Retina (tissue), 1 donor: ENCODE measurements at regions not wholly inside any gene's neighbourhood (a gene's known extent, or its start where the extent isn't known, plus 50 kb on each side); places are given as distances from the start of the nearest gene placed in this dataset.
A peak's percentile ranks its signal among the peaks of the same experiment; 100 is the strongest.
"Not testable (repeated sequence)": the region's sequence is repeated elsewhere in the genome, so short reads cannot be mapped to it uniquely, and the experiment has no call there.

ENCODE experiments used
- DNase-seq: peaks from one replicate; pipeline ENCODE4 v3.0.0-alpha.2; 2016

DNA sequence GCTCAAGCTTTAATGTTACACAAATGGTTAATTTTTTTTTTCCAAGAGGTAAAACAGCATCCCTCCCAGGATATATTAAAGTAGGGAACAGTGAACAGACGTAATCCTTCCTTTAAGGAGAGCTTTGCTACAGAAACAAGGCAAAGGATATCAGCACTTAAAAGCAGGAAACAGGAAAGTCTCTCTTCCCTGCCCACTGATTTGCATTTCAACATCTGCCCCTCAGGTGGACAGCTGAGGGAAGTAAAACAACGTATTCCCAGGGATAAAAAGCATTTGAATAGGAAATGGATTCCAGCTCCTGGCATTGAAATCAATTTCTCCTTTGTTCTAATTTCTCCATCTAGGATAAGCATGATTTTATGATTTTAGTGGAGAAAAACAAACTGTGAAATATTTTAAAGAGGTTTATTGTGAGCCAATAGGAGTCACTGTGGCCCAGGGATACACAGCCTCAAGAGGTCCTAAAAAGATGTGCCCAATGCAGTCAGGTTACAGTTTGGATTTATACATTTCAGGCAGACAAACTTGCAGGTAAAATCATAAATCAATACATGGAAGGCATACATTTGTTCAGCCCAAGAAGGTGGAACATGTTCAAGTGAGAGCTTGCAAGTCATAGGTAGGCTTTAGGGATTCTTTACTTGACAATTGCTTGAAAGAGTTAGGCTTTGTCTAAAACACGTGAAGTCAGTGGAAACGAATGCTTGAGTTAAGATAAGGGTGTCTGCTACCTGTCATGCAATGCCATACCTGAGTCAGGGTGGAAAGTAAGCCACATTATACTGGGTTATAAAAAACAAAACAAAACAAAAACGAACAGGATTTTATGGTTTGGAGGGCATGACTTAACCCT, 286.2 kb upstream of the VWC2 start:
- peak; percentile 9 for DNase-seq

DNA sequence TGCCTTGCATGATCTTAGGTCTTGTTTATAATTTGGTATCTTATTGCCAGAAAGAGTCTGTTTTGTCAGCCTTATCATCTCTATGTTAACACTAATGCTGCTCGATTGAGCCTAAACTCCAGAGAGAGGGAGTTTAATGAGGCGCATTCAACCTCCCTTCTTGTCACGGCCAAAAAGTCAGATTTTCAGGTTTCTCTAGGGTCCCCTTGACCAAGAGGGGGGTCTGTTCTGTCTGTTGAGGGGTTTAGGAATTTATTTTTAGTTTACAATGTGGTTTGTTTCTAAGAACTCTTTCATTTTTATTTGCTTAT, 285.7 kb upstream of the VWC2 start:
- DNase-seq = peak; percentile 51

DNA sequence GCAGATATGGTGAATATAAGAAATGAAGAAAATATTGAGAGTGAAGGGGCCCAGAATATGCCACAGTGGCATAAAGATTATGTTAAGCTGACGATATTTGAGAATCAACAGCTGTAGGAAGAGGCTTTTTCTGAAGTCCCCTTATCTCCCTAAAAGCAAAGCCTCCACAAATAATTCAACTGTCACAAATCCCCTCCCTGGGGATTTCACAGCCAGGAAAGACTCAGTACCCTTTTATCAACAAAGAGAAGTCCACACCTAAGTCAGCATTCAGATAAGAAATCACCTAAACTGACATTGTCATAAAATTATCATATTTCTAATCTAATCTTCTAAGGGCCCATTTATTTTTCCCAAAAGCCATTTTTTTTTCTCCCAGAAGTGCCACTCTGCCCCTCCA, 284.9 kb upstream of the VWC2 start:
- DNase-seq = peak; percentile 28

DNA sequence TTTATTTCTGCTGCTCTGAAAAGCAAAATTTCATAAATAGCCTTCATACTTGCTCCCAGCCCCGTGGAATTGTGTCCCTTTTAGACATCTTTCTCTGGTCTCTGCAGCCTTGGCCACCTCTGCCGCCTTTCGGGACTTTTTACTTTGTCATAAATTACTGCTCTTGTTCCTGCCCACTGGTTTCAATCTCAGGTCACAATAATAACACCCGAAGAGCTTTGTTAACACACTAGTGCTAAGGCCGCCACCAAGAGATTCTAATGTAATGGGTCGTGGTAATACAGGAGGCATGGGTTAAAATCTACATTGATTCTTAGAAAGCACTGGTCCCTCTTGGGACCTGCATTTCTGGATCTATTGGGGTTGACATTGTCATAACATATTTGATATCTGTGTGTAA, 276.0 kb upstream of the VWC2 start:
- peak; percentile 42 for DNase-seq

DNA sequence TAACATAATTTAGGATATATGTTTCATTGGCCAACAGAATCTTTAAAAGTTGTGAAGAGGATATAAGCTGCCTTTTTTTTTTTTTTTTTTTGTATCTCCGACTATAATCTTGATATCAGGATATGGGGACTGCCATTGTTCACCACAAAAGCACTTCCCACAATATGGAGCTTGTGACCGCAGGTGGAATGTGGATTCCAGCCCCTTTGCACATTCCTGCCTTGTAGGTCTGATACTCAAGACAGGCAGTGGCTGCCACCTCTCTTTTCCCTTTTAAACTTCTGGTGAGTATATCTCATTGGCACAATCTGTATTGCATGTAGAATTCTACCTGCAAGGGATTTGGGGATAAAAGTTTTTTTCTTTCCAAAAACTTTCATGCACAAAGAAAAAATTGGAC, 272.7 kb upstream of the VWC2 start:
- no peak for DNase-seq

DNA sequence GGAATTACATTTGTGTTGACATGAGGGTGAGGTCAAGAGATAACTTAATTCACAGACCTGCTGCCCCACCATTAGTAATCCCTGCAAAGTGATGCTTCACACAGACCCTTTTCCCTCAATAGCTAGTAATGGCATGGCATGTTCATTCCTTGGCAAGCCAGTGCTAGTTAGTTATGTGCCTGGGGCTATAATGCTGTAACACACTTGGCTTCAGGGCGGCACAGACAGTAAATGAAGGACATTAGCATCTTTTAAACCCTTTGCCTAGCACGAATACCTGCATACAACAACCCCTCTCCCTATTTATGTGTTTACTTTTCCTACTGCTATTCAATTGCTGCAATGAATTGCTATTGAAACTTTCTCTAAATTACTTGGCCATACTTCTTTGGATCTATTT, 266.2 kb upstream of the VWC2 start:
- DNase-seq = not testable (repeated sequence)

DNA sequence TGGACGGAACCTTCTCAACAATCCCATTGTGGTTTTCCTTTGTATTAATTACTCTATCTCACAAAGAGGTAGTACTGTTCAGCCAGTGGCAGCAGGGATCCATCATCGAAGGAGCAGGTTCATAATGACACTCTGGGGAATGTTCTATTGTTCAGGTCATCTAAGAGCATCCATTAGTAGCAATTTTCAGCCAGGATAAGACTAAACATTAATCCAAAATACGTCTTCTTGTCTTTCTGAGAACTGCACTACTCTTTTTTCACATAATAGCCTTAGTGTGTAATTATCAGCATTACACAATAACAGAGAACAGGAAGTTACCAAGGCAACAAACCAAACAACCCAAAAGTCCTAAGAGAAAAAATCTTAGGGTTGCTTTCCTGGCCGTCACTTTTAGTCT, 259.5 kb upstream of the VWC2 start:
- DNase-seq = no peak

DNA sequence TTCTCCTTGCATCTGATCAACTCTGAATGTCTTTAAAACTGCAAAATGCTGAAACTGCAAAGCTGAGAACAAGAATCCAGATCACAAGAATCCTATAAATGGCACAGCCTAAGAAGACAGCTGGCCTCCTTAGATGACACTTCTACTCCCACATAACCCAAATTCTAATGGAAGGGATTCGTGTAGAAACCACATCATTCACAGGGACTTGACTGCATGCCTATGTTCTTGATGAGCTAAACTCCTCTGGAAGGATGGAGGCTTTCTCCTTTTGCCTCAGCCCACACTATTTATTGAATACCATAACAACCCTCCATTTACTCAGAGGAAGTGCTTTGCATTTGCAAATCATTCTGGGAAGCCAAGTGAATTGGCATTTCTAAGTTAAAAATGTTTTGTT, 252.5 kb upstream of the VWC2 start:
- no peak for DNase-seq

DNA sequence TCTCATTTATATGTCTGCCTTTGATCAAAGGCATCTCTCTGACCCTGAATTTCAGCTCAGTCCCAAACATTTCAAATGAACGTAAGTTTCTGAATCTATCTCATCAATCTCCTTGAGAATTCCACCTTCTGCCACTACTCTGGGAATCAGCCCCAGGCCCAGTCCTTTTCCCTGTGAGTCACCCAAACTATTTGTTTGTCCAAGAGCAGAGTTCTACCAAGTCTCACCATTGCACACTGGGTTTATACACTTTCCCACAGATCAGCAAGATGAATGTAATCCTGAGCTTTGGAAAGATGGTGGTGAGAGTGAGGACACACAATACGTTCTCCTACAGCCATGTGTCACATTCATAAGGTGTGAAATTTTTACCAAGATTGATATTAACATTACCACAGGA, 251.3 kb upstream of the VWC2 start:
- DNase-seq = no peak

DNA sequence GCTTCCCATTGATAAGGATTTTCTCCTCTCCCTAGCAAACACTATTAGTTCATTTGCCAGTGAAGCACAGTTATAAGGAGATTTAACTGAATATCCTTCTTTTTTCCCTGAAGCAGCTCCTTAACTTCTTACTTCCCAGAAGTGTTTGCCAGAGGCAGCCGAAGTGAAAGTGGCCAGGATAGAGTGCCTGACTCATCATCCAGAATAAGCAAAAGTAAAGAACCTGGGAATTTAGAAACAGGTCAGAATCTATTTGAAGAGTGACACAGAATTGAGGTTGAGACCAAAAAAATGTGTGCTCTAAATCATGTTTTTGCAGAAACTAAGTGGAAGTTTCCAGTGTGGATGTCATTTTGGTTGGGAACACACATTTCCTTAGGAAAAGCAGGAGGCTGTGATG, 249.6 kb upstream of the VWC2 start:
- no peak for DNase-seq

DNA sequence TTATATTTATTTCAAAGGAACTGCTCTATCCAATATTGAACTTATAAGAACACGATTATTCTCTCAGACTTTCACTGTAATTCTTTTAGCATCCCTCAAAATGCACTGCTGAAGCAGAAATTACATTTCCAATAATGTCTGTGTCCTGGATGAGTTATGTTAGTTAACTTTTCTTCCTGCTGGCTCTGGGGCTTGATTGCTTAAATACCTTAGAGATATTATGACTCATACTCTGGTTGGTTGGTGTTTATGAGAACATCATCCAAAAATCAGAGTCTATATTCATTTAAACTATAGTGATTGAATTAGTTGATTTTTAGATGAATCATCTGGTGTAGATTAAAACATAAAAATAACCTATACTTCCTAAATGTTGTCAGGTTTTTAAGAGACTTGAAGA, 246.3 kb upstream of the VWC2 start:
- no peak for DNase-seq

DNA sequence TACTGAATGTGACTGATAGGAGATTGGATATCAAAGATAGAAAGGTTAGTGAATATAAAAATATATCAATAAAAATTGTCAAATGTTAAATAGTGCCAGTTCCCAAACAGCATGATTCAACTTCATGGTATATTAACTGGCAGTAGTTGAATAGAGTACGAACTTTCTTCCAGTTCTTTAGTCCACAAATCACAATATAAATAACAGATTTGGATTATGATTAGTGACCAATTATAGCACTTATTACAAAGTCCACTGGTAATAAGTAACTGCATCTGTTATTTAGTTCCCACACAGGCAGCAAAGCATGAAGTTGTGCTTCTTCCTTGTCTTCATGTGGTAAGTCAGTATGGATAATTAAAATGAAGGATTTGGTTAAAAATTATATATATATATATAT, 243.0 kb upstream of the VWC2 start:
- no peak for DNase-seq

DNA sequence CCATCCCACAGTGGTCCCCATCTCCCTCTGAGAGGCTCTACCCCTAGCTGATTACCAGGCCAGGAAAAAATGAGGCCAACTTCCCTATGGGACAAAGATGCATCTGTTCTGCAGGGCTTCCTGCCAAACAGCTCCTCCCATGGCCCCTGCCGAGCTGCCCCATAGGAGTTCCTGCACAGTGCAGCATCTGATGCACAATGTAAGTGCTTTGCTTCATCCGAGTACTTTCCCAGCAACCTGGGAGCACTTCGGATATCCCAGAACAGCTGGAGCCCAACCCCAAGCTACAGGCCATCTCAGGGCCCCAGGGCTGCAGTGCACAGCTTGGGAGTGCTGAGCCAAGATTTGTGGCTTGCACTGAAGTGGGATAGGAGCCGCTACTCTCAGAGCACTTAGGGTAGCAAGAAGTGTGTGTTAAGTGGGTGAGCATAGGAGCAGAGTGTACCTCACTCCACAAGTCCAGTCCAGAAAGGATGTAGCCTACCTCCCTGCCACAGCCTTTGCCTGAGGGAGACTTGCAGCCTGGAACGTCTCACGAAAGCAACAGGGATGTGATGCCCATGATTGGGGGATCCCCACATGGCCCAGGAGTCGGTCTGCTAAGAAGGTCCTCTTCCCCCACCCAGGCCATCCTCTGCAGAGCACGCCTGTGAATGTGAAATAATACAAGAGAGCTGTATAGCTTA, 209.6 kb upstream of the VWC2 start:
- no peak for DNase-seq

DNA sequence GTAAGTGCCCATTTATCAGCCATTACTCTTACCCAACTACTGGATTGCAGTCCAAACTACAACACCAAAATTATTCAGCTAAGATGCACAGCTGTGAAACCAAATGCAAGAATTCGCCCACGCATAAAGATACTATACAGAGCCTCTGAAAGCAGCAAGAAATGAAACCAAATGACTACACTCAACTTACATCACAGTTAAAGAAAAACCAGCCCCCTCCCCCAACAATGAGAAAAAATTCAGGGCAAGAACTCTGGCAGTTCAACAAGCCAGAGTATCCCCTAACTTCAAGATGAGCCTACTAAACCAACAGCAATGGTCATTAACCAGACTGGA, 209.1 kb upstream of the VWC2 start:
- DNase-seq = no peak

DNA sequence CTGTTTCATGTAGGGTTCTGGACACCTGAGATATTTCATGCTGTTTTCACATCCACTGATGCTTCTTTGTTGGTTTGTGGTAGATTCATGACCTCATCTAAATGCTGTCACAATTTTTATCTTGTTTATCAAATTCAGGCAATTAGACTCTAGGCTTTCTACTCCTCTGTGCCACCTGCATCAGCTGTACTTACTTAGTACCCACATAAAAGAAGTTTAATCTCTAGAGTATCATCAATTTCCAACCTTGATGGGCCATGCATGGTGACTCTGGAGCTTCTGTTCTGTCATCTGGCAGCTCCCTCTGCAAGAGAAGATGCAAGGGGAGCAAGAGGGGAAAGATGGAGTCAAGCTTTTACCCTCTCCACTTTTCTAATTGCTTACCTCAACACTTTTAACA, 195.9 kb upstream of the VWC2 start:
- DNase-seq = no peak

DNA sequence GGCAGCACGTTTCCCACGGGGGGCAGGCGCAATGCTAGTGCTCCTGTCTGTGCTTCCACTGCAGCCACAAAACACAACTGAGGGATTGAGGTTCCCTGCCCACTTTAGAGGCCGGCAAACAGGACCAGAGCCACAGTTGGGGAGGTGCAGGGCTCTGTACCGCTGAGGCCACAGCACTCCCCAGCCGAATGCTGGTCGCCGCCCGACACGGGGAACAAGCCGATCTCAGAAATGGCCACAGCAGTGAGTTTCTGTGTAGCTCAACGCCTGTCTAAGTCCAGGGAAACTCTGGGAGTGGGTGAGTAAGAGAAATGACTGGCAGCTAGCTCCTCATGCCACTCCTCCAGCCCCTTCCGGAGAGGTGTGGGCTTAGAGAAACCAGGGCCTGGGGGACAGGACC, 194.0 kb upstream of the VWC2 start:
- DNase-seq = no peak

DNA sequence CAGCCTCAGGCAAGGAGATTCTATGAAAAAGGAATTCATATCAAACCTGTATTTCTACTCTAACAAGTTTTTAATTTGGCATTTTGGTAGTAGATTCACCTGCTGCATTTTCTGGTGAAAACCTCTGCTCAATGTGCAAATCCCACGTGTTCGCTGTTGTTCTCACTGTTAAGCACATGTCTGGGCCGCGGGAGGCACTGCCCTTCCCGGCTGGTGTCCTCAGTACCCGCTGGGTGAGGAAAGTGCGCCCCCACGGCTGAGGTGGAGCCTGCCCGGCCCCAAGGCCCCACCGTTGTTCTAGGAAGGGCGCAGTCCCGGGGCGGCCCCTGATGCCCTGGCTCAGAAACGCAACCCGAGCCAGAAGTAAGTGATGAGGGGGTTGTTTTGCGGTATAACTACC, 193.4 kb upstream of the VWC2 start:
- no peak for DNase-seq

DNA sequence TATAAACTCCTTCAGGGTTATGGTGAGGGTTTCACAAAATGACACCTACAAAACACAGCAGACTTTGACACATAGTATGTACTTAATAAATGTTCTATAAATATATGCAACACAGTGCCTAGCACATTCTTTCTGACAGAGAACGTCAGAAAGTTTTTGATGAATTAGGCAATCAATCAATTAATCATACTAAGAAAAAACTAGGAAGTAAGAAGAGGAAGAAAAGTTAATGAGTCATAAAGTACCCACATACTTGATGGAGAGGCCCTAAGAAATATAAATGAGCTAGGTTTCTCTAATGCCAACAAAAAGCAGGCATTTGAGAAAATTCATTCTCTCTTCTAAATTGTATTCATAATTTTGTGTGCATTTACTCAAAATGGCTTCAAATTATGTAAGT, 192.7 kb upstream of the VWC2 start:
- DNase-seq = no peak

DNA sequence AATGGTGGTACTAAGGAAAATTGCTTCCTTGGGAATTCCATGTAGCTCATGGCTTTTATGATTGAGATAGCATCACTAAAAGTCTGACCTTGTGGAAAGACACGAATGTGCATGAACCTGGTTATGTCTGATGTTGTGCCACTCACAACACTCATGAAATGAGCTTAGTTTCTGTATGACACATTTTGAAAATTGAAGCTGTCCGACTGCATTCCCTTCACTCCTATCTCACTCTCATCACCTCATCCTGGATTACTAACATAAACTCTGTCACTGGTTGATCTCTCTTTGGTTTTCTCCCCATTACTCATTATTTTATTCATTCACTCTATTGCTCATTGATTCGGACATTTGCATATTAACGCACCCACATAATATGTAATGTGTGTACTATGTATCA, 190.0 kb upstream of the VWC2 start:
- no peak for DNase-seq

DNA sequence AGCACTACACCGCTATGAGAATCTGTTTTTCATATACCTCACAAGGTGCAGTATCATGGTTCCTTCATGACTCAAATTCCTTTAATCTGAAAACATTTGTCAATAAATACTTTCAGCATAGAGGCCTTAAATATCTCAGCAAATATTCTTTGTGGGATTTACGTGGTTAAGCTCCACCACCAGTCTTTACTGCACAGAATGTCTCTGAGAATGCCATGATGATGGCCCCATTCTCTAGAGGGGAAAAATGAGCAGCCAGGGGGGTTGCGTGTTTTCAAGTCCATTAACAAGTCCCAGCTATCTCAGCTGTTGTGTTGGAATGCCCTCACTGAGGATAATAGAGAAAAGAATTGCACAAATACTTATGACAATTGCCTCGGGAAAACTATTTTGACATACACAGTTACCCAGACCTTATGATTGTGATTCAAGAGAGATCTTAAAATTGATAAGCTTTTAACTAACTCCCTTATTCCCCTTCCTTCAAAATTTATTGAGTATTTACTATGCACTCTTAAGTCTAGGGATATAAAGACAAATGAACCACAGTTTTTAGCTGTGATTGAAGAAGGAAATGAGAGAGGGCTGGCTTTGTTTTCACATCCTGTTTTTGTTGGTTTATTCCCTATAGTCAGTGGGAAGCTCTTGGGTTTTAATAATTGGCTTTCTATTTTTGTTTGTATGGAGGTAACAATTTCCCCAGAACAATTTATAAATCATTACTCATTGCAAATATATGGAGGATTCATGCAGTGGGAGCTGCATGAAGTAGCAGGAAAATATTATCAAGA, 176.5 kb upstream of the VWC2 start:
- DNase-seq = no peak

DNA sequence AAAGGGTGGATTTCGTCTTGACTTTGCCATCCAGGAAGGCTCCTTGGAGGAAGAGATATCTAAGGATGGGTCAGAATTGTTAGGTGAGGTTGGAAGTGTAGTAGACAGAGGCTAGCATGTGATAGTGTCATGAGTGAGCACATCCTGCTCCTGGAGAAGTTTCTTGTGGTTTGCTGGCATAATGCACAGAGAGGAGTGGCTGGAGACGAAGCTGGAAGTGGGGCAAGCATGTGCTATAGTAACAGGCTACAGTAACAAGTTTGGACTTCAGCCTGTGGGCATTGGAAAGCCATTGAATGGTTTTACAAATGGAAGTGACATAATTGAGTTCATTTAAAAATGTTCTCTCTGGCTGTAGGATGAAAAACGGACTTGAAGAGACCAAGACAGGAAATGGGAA, 175.6 kb upstream of the VWC2 start:
- DNase-seq = no peak

DNA sequence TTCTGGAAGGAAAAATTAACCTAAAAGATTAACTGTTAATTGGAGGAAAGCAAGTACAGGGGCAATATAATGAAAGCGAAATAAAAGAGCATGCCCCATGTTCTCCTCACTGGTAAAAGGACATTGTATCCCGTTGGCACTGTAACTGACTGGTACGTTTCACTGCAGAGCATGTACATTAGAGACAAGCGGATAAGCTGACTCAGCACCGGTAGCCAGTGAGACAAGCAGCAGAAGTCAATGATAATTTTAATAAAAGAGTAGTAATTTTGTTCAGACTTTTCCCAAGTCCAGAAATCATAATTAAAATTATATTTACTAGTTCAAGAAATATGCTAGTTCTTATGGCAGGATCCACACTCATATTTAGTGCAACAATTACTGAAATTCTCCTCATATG, 161.5 kb upstream of the VWC2 start:
- DNase-seq = no peak

DNA sequence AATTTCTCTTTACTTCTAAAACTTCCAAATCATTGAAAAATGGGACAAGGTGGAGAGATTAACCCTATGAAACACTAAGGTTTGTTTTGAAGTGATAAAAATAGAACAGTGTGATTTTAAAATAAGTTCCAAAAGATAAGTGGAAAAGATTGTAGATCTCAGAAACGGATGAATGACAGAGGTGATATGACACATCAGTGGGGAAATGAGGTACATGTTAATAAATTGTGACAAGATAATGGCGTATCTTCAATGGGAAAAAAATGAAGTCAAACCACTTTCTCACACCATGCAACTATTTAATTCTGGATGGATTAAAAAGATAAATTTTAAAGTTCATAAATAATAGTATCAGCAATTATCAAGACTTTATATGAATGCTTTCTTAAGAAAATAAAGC, 159.7 kb upstream of the VWC2 start:
- no peak for DNase-seq

DNA sequence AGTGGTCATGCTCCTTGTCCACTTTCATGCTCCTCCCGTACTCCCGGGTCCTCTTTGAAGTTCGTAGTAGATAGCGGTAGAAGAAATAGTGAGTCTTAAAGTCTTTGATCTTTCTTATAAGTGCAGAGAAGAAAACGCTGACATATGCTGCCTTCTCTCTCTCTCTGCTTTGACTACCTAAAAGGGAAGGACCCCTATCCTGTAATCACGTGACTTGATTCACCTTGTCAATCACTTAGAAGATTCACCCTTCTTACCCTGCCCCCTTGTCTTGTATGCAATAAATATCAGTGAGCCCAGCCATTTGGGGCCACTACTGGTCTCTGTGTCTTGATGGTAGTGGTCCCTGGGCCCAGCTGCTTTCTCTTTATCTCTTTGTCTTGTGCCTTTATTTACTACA, 158.5 kb upstream of the VWC2 start:
- not testable (repeated sequence) for DNase-seq
